ENCODE measurements at regions not wholly inside any gene's neighbourhood (a gene's known extent, or its start where the extent isn't known, plus 50 kb on each side); places are given as distances from the start of the nearest gene placed in this dataset.

GRCh38 chr20:41895241-41896032, 277.3 kb upstream of the CHD6 start:
- no peak for TF ChIP-seq CTCF (IDR thresholded peaks at IDR 0.05)

GRCh38 chr20:41894255-41894963, 276.2 kb upstream of the CHD6 start:
- no peak for TF ChIP-seq CTCF (IDR thresholded peaks at IDR 0.05)

- no peak for TF ChIP-seq CTCF (IDR thresholded peaks at IDR 0.05)
Measured at GRCh38 chr20:41892031-41892430, 273.9 kb upstream of the CHD6 start.

- TF ChIP-seq CTCF (IDR thresholded peaks at IDR 0.05): no peak
Measured at GRCh38 chr20:41889844-41890224, 271.7 kb upstream of the CHD6 start.

GRCh38 chr20:41889126-41889843, 271.1 kb upstream of the CHD6 start:
- peak; percentile 35 for TF ChIP-seq CTCF (IDR thresholded peaks at IDR 0.05)

- TF ChIP-seq CTCF (IDR thresholded peaks at IDR 0.05): no peak
Measured at GRCh38 chr20:41888434-41888833, 270.3 kb upstream of the CHD6 start.

GRCh38 chr20:41887500-41887899, 269.3 kb upstream of the CHD6 start:
- TF ChIP-seq CTCF (IDR thresholded peaks at IDR 0.05): no peak

Measured in LNCAP (cell line).